AG04449 (cell line): ENCODE measurements at regions not wholly inside any gene's neighbourhood (a gene's known extent, or its start where the extent isn't known, plus 50 kb on each side); places are given as distances from the start of the nearest gene placed in this dataset.

Source experiments
- CTCF ChIA-PET: fragments of 350-600 bp; formaldehyde crosslinking; extraction: SDS; loops from one replicate; lab custom pipeline; 2021; ENCODE audit warnings: antibody characterized with exemption; lab: Yijun Ruan, JAX
- POLR2A ChIA-PET: fragments of 400-600, 350-600 bp; formaldehyde crosslinking; extraction: SDS; loops from one replicate; lab custom pipeline; 2020; ENCODE audit warnings: antibody characterized with exemption, inconsistent platforms; lab: Yijun Ruan, JAX
- DNase-seq: peaks from one replicate; pipeline ENCODE4 v3.0.0-alpha.2; 2010; ENCODE audit warnings: low read depth, low spot score
- H3K4me3 ChIP-seq: 2 replicates; pipeline ENCODE4 v1.5.1; 2011; ENCODE audit warnings: low read depth, mild to moderate bottlenecking, control low read depth, low read length
- CTCF ChIP-seq: IDR thresholded peaks from one replicate; pipeline ENCODE4 v1.5.1; 2011; ENCODE audit warnings: mild to moderate bottlenecking, moderate library complexity, low read length, control low read depth, inconsistent platforms; ENCODE audit not compliant: insufficient read depth; ENCODE audit errors: missing control alignments

- no peak for DNase-seq
- no peak overlapping the region for H3K4me3 ChIP-seq
- CTCF ChIA-PET = no interaction called here
- TF ChIP-seq CTCF = no peak
- POLR2A ChIA-PET = no interaction called here
Observed at GRCh38 chr13:36616706-36617105, 57.1 kb upstream of the SERTM1 start.

GRCh38 chr13:36619535-36619934, 54.3 kb upstream of the SERTM1 start:
- ChIA-PET CTCF (no interaction called here), POLR2A (no interaction called here)
- TF ChIP-seq CTCF = no peak

More at GRCh38 chr13:36619535-36619934, 54.3 kb upstream of the SERTM1 start:
- no peak for DNase-seq
- no peak overlapping the region for H3K4me3 ChIP-seq
